Duodenal mucosa (tissue), 2 donors: ENCODE measurements at regions not wholly inside any gene's neighbourhood (a gene's known extent, or its start where the extent isn't known, plus 50 kb on each side); places are given as distances from the start of the nearest gene placed in this dataset.

Source experiments
- H3K27ac ChIP-seq: one replicate; pipeline ENCODE4 v1.7.0; 2013; ENCODE audit warnings: low read depth, low read length
- H3K27me3 ChIP-seq, 2 donors: one replicate each; pipeline ENCODE4 v1.7.0; 2013; ENCODE audit warnings: low read length in 2 of 2, control low read depth in 1 of 2; ENCODE audit not compliant: insufficient read depth in 2 of 2, control insufficient read depth in 1 of 2
- H3K36me3 ChIP-seq, 2 donors: one replicate each; pipeline ENCODE4 v1.7.0; 2013; ENCODE audit warnings: low read length in 2 of 2, control low read depth in 1 of 2; ENCODE audit not compliant: insufficient read depth in 2 of 2, control insufficient read depth in 1 of 2
- H3K4me1 ChIP-seq, 2 donors: one replicate each; pipeline ENCODE4 v1.7.0; 2013; ENCODE audit warnings: low read length in 2 of 2, control low read depth in 1 of 2; ENCODE audit not compliant: insufficient read depth in 2 of 2, control insufficient read depth in 1 of 2
- H3K4me3 ChIP-seq, 2 donors: one replicate each; pipeline ENCODE4 v1.7.0; 2013; ENCODE audit warnings: low read length in 2 of 2, low read depth in 1 of 2
- H3K9ac ChIP-seq, 2 donors: one replicate each; pipeline ENCODE4 v1.7.0; 2013; ENCODE audit warnings: low read length in 2 of 2, low read depth in 1 of 2
- H3K9me3 ChIP-seq, 2 donors: one replicate each; pipeline ENCODE4 v1.7.0; 2013; ENCODE audit warnings: low read length in 2 of 2, control low read depth in 1 of 2; ENCODE audit not compliant: control insufficient read depth in 1 of 2

- no peak overlapping the region for H3K4me3 ChIP-seq
- H3K27ac ChIP-seq = no peak overlapping the region
- H3K9ac ChIP-seq = no peak overlapping the region
- no peaks in the 10 kb centered on the region for H3K4me1 ChIP-seq
- H3K36me3 ChIP-seq = no peaks in the 10 kb centered on the region
- H3K27me3 ChIP-seq = no peaks in the 10 kb centered on the region
- no peaks in the 10 kb centered on the region for H3K9me3 ChIP-seq
Observed at GRCh38 chr2:156647377-156648010, 211.3 kb downstream of the GPD2 start.

DNA sequence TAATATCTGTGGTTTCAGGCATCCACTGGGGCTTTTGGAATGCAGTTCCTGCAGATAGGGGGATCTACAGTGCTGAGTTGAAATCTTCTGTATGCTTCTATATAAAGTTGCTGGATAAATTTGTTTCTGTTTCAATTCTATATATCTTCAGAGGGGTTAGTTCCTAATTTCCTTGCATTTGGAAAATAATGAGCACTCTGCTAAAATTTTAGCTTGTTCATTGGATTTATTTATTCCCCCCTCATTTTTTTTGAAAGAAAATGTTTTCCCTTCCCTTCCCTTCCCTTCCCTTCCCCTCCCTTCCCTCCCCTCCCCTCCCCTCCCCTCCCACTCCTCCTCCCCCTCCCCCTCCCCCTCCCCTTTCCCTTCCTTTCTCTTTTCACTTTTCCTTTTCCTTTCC lies 212.3 kb downstream of the GPD2 start:
- H3K9me3 ChIP-seq = no peaks in the 10 kb centered on the region
- H3K4me3 ChIP-seq = no peak overlapping the region

DNA sequence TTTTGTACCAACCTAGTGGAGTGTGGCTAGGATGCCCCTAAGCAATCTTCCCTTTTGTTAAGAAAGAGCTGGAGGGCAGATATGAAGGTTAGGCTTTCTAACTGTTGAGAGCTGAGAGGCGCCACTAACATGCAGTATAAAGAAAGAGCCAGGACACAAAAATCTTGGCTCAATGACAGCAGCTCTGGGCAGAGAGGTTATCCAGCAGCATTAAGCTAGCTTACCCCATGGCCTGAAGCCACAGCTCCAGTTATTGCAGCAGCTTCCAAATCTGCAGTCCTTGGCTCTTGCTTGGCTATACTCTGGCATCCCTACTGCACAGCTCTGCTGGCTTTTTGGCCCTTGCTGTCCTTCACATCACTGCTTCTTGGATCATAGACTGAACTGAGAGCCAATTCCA lies 213.4 kb downstream of the GPD2 start:
- Histone ChIP-seq H3K27me3 (no peaks in the 10 kb centered on the region), H3K36me3 (no peaks in the 10 kb centered on the region), H3K9ac (no peak overlapping the region), H3K27ac (no peak overlapping the region), H3K4me3 (no peak overlapping the region), H3K9me3 (no peaks in the 10 kb centered on the region), H3K4me1 (no peaks in the 10 kb centered on the region)

More for the DNA sequence above, 212.3 kb downstream of the GPD2 start:
- Histone ChIP-seq H3K9ac (no peak overlapping the region), H3K27me3 (no peaks in the 10 kb centered on the region), H3K36me3 (no peaks in the 10 kb centered on the region), H3K27ac (no peak overlapping the region), H3K4me1 (no peaks in the 10 kb centered on the region)

DNA sequence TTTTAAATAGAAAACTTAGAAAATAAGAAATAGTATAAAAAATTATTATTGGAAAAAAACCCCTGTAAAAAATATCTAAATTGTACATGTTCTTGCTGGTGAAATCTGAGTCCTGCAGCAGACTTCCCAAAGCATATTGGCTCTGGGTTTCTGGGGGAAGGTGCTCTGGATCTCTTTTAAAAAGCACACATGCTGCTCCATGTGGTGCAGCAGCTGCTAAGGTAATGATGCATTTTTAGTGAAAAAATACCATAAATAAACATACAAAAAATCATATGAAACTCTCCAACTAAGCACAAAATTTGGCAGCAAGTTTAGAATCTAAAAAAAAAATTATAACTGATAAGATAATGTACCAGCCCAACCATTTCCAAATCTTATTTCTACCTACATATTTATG lies 216.5 kb downstream of the GPD2 start:
- Histone ChIP-seq H3K36me3 (no peaks in the 10 kb centered on the region), H3K9ac (no peak overlapping the region), H3K27me3 (no peaks in the 10 kb centered on the region)

GRCh38 chr2:156653675-156654074 lies 217.5 kb downstream of the GPD2 start:
- no peaks in the 10 kb centered on the region for H3K4me1 ChIP-seq

More for the DNA sequence above, 216.5 kb downstream of the GPD2 start:
- no peak overlapping the region for H3K27ac ChIP-seq
- H3K9me3 ChIP-seq = no peaks in the 10 kb centered on the region
- no peaks in the 10 kb centered on the region for H3K4me1 ChIP-seq
- H3K4me3 ChIP-seq = no peak overlapping the region

GRCh38 chr2:156657809-156658208 lies 221.6 kb downstream of the GPD2 start:
- Histone ChIP-seq H3K9ac (no peak overlapping the region), H3K9me3 (no peaks in the 10 kb centered on the region), H3K27ac (no peak overlapping the region), H3K27me3 (no peaks in the 10 kb centered on the region), H3K4me3 (no peak overlapping the region), H3K36me3 (no peaks in the 10 kb centered on the region), H3K4me1 (no peaks in the 10 kb centered on the region)

More at GRCh38 chr2:156653675-156654074, 217.5 kb downstream of the GPD2 start:
- H3K9ac ChIP-seq = no peak overlapping the region
- H3K9me3 ChIP-seq = no peaks in the 10 kb centered on the region
- H3K27ac ChIP-seq = no peak overlapping the region
- H3K27me3 ChIP-seq = no peaks in the 10 kb centered on the region
- no peaks in the 10 kb centered on the region for H3K36me3 ChIP-seq
- no peak overlapping the region for H3K4me3 ChIP-seq

DNA sequence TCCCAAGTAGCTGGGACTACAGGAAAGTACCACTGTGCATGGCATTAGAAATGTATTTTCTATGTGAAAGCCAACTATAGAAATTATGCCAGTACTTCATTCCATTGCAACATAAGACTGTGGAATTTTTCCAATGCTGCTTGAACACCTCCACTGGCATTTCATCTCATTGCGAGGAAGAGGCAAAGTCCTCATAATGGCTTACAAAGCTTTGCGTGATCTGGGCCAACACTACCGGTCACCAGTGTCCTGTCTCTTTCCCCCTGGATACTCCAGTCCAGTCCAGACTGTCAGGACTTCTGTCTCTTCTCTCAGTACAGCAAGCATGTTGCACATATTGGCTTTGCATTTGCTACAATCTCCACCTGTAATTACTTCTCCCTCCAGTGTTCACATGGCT lies 223.5 kb downstream of the GPD2 start:
- H3K9me3 ChIP-seq = no peaks in the 10 kb centered on the region
- no peaks in the 10 kb centered on the region for H3K4me1 ChIP-seq
- H3K27ac ChIP-seq = no peak overlapping the region
- no peaks in the 10 kb centered on the region for H3K36me3 ChIP-seq
- no peaks in the 10 kb centered on the region for H3K27me3 ChIP-seq
- no peak overlapping the region for H3K9ac ChIP-seq
- no peak overlapping the region for H3K4me3 ChIP-seq

DNA sequence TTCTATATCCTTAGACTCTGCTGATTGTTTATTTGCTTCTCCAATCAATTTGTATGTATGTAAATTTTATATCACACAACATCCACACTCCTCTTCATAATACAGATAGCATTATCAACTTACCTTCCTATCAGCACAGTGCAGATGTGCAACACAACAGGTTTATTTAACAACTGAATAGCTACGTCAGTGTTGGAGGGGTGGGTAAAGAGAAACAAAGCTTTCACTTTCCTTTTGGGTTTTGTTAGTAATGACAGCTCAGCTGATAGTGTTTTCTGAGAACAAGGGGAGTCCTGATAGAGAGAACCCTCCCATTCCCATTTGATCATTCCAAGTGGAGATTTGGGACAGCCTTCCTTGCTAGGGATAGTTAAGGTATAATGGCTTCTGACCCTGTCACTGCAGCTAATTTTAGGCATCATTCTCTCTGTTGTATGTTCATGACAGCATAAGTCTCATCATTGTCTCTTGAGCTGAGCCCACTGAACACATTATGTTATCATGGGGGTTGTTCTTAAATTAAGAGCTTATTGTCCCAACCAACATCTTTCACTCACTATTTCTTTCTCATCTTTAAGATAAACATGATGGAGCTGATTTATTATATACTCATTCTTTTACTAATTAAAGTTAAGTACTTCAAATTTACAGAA lies 227.7 kb downstream of the GPD2 start:
- Histone ChIP-seq H3K9me3 (peaks cover 0 to 5% of the 10 kb centered on the region in 2 donors), H3K36me3 (no peaks in the 10 kb centered on the region), H3K27ac (no peak overlapping the region), H3K4me3 (peak overlapping the region in 1 of 2 donors; percentile 17), H3K4me1 (no peaks in the 10 kb centered on the region), H3K27me3 (no peaks in the 10 kb centered on the region), H3K9ac (no peak overlapping the region)

- no peaks in the 10 kb centered on the region for H3K4me1 ChIP-seq
- H3K27ac ChIP-seq = no peak overlapping the region
Observed at GRCh38 chr2:156666130-156666785, 230.1 kb downstream of the GPD2 start.

GRCh38 chr2:156670104-156670503 lies 233.9 kb downstream of the GPD2 start:
- H3K36me3 ChIP-seq = no peaks in the 10 kb centered on the region
- no peak overlapping the region for H3K27ac ChIP-seq
- H3K9ac ChIP-seq = no peak overlapping the region
- H3K9me3 ChIP-seq = peaks cover 0 to 5% of the 10 kb centered on the region in 2 donors
- no peaks in the 10 kb centered on the region for H3K27me3 ChIP-seq
- H3K4me1 ChIP-seq = peaks cover 0 to 5% of the 10 kb centered on the region in 2 donors
- no peak overlapping the region for H3K4me3 ChIP-seq

More at GRCh38 chr2:156666130-156666785, 230.1 kb downstream of the GPD2 start:
- Histone ChIP-seq H3K9ac (no peak overlapping the region), H3K36me3 (no peaks in the 10 kb centered on the region), H3K9me3 (peaks cover 0 to 5% of the 10 kb centered on the region in 2 donors), H3K27me3 (no peaks in the 10 kb centered on the region), H3K4me3 (no peak overlapping the region)
